ENCODE measurements at regions not wholly inside any gene's neighbourhood (a gene's known extent, or its start where the extent isn't known, plus 50 kb on each side); places are given as distances from the start of the nearest gene placed in this dataset.

- Histone ChIP-seq H2BK15ac (ENCODE audit: low read length) (no peak overlapping the region), H2AK5ac (ENCODE audit: low read depth, low read length) (no peak overlapping the region), H2BK5ac (ENCODE audit: low read length) (no peak overlapping the region), H3K9ac (ENCODE audit: low read depth, low read length, poor library complexity) (no peak overlapping the region), H2AFZ (ENCODE audit: low read length) (no peak overlapping the region), H2BK120ac (ENCODE audit: low read depth, low read length) (no peak overlapping the region), H3K27ac (replicated peaks; ENCODE audit: low read length) (no peak overlapping the region), H3K27me3 (ENCODE audit: control insufficient read depth in 3 of 3, insufficient read depth in 3 of 3, low read depth in 1 of 3, low read length in 3 of 3) (no peaks in the 10 kb centered on the region), H4K8ac (ENCODE audit: low read depth, low read length) (no peak overlapping the region), H3K36me3 (replicated peaks in 1 of 2; ENCODE audit: control insufficient read depth in 2 of 2, insufficient read depth in 2 of 2, low read length in 2 of 2) (no peaks in the 10 kb centered on the region), H3K4me1 (ENCODE audit: control insufficient read depth in 2 of 2, insufficient read depth in 1 of 2, low read depth in 1 of 2, low read length in 2 of 2) (no peaks in the 10 kb centered on the region), H3K79me1 (ENCODE audit: low read depth, low read length) (no peaks in the 10 kb centered on the region), H4K91ac (ENCODE audit: low read depth, low read length, poor library complexity) (no peak overlapping the region), H3K23ac (ENCODE audit: low read depth, low read length, poor library complexity) (no peak overlapping the region), H3K4ac (ENCODE audit: low read length) (no peak overlapping the region), H3K18ac (ENCODE audit: low read length) (no peak overlapping the region), H3K4me3 (ENCODE audit: low read length in 2 of 2) (no peak overlapping the region), H3K9me3 (replicated peaks in 1 of 2; ENCODE audit: control insufficient read depth in 2 of 2, insufficient read depth in 1 of 2, low read depth in 1 of 2, low read length in 2 of 2) (no peaks in the 10 kb centered on the region), H2BK12ac (ENCODE audit: low read length) (no peak overlapping the region), H3K14ac (ENCODE audit: low read length) (no peak overlapping the region), H3K4me2 (ENCODE audit: insufficient read depth, low read length, poor library complexity, severe bottlenecking) (no peak overlapping the region)
- DNase-seq (ENCODE audit: low spot score), result no peak
Observed at GRCh38 chr2:52518678-52519077, 1248.9 kb upstream of the CHAC2 start.

DNA sequence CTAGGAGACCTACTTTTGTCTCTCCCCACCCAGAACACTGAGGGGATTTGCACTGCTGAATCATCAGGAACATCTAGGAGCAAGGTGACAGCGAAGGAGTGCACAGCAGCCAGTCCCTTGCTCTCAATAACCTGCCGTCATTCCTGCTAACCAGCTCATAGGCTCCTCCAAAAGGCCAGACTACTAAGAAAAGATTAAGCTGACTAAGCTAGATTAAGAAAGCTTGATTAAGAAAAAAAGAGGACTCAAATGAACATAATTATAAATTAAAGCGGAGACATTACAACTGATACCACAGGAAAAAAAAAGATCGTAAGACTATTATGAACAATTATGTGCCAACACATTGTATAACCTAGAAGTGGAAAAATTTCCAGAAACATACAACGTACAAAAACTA, 1254.8 kb upstream of the CHAC2 start:
- WGBS, 2 donors (ENCODE audit: extremely low coverage in 2 of 2, insufficient read length in 2 of 2, insufficient replicate concordance in 1 of 2), result no CpG with 5 or more reads among the region's 5 CpGs

DNA sequence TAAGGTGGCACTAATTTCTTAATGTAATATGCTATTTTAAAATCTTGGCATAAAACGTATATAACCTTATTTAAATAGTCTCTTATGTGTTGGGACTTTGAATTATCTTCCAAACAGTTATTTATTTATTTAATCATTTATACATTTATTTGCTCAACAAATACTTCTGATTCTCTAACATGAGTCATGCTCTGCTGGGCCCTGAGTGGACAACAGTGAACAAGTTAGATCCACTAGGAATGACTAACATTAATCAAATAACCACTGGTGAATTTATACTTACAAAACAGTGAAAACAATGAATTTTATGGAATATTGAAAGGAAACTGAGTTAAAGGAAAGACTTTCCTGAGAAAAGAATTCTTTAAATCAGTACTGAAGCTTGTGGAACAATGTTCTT, 1257.2 kb upstream of the CHAC2 start:
- Histone ChIP-seq H2AK5ac (ENCODE audit: low read depth, low read length) (no peak overlapping the region), H4K8ac (ENCODE audit: low read depth, low read length) (no peak overlapping the region), H2AFZ (ENCODE audit: low read length) (no peak overlapping the region), H3K27me3 (ENCODE audit: control insufficient read depth in 3 of 3, insufficient read depth in 3 of 3, low read depth in 1 of 3, low read length in 3 of 3) (no peaks in the 10 kb centered on the region), H4K91ac (ENCODE audit: low read depth, low read length, poor library complexity) (no peak overlapping the region), H2BK5ac (ENCODE audit: low read length) (no peak overlapping the region), H2BK12ac (ENCODE audit: low read length) (no peak overlapping the region), H3K4me1 (ENCODE audit: control insufficient read depth in 2 of 2, insufficient read depth in 1 of 2, low read depth in 1 of 2, low read length in 2 of 2) (no peaks in the 10 kb centered on the region), H2BK120ac (ENCODE audit: low read depth, low read length) (no peak overlapping the region), H3K4ac (ENCODE audit: low read length) (no peak overlapping the region), H3K9me3 (replicated peaks in 1 of 2; ENCODE audit: control insufficient read depth in 2 of 2, insufficient read depth in 1 of 2, low read depth in 1 of 2, low read length in 2 of 2) (no peaks in the 10 kb centered on the region), H3K14ac (ENCODE audit: low read length) (no peak overlapping the region), H3K79me1 (ENCODE audit: low read depth, low read length) (no peaks in the 10 kb centered on the region), H3K18ac (ENCODE audit: low read length) (no peak overlapping the region), H3K4me3 (ENCODE audit: low read length in 2 of 2) (no peak overlapping the region), H3K36me3 (replicated peaks in 1 of 2; ENCODE audit: control insufficient read depth in 2 of 2, insufficient read depth in 2 of 2, low read length in 2 of 2) (no peaks in the 10 kb centered on the region), H3K27ac (replicated peaks; ENCODE audit: low read length) (no peak overlapping the region), H3K9ac (ENCODE audit: low read depth, low read length, poor library complexity) (no peak overlapping the region), H3K4me2 (ENCODE audit: insufficient read depth, low read length, poor library complexity, severe bottlenecking) (no peak overlapping the region), H2BK15ac (ENCODE audit: low read length) (no peak overlapping the region), H3K23ac (ENCODE audit: low read depth, low read length, poor library complexity) (no peak overlapping the region)
- WGBS, 2 donors (ENCODE audit: extremely low coverage in 2 of 2, insufficient read length in 2 of 2, insufficient replicate concordance in 1 of 2), result no CpG with 5 or more reads among the region's 1 CpG
- no peak for DNase-seq (ENCODE audit: low spot score)

More for the DNA sequence above, 1254.8 kb upstream of the CHAC2 start:
- Histone ChIP-seq H3K9ac (ENCODE audit: low read depth, low read length, poor library complexity) (no peak overlapping the region), H2AK5ac (ENCODE audit: low read depth, low read length) (no peak overlapping the region), H3K4ac (ENCODE audit: low read length) (no peak overlapping the region), H3K4me2 (ENCODE audit: insufficient read depth, low read length, poor library complexity, severe bottlenecking) (no peak overlapping the region), H3K23ac (ENCODE audit: low read depth, low read length, poor library complexity) (no peak overlapping the region), H2BK15ac (ENCODE audit: low read length) (no peak overlapping the region), H2BK5ac (ENCODE audit: low read length) (no peak overlapping the region), H2AFZ (ENCODE audit: low read length) (no peak overlapping the region), H3K9me3 (replicated peaks in 1 of 2; ENCODE audit: control insufficient read depth in 2 of 2, insufficient read depth in 1 of 2, low read depth in 1 of 2, low read length in 2 of 2) (no peaks in the 10 kb centered on the region), H3K4me1 (ENCODE audit: control insufficient read depth in 2 of 2, insufficient read depth in 1 of 2, low read depth in 1 of 2, low read length in 2 of 2) (no peaks in the 10 kb centered on the region), H3K36me3 (replicated peaks in 1 of 2; ENCODE audit: control insufficient read depth in 2 of 2, insufficient read depth in 2 of 2, low read length in 2 of 2) (no peaks in the 10 kb centered on the region), H3K14ac (ENCODE audit: low read length) (no peak overlapping the region), H2BK12ac (ENCODE audit: low read length) (no peak overlapping the region), H3K27me3 (ENCODE audit: control insufficient read depth in 3 of 3, insufficient read depth in 3 of 3, low read depth in 1 of 3, low read length in 3 of 3) (no peaks in the 10 kb centered on the region), H4K91ac (ENCODE audit: low read depth, low read length, poor library complexity) (no peak overlapping the region), H3K4me3 (ENCODE audit: low read length in 2 of 2) (no peak overlapping the region), H3K79me1 (ENCODE audit: low read depth, low read length) (no peaks in the 10 kb centered on the region), H4K8ac (ENCODE audit: low read depth, low read length) (no peak overlapping the region), H3K27ac (replicated peaks; ENCODE audit: low read length) (no peak overlapping the region), H2BK120ac (ENCODE audit: low read depth, low read length) (no peak overlapping the region), H3K18ac (ENCODE audit: low read length) (no peak overlapping the region)
- DNase-seq (ENCODE audit: low spot score), result no peak

- Histone ChIP-seq H3K4ac (ENCODE audit: low read length) (no peak overlapping the region), H3K9ac (ENCODE audit: low read depth, low read length, poor library complexity) (no peak overlapping the region), H2BK120ac (ENCODE audit: low read depth, low read length) (no peak overlapping the region), H3K27me3 (ENCODE audit: control insufficient read depth in 3 of 3, insufficient read depth in 3 of 3, low read depth in 1 of 3, low read length in 3 of 3) (no peaks in the 10 kb centered on the region), H3K4me2 (ENCODE audit: insufficient read depth, low read length, poor library complexity, severe bottlenecking) (no peak overlapping the region), H3K18ac (ENCODE audit: low read length) (no peak overlapping the region), H4K91ac (ENCODE audit: low read depth, low read length, poor library complexity) (no peak overlapping the region), H3K23ac (ENCODE audit: low read depth, low read length, poor library complexity) (no peak overlapping the region), H3K4me3 (ENCODE audit: low read length in 2 of 2) (no peak overlapping the region), H3K36me3 (replicated peaks in 1 of 2; ENCODE audit: control insufficient read depth in 2 of 2, insufficient read depth in 2 of 2, low read length in 2 of 2) (no peaks in the 10 kb centered on the region), H3K9me3 (replicated peaks in 1 of 2; ENCODE audit: control insufficient read depth in 2 of 2, insufficient read depth in 1 of 2, low read depth in 1 of 2, low read length in 2 of 2) (peaks cover 0 to 3% of the 10 kb centered on the region in 2 donors), H2BK15ac (ENCODE audit: low read length) (no peak overlapping the region), H3K4me1 (ENCODE audit: control insufficient read depth in 2 of 2, insufficient read depth in 1 of 2, low read depth in 1 of 2, low read length in 2 of 2) (no peaks in the 10 kb centered on the region), H2BK5ac (ENCODE audit: low read length) (no peak overlapping the region), H3K79me1 (ENCODE audit: low read depth, low read length) (no peaks in the 10 kb centered on the region), H3K14ac (ENCODE audit: low read length) (no peak overlapping the region), H2AFZ (ENCODE audit: low read length) (no peak overlapping the region), H3K27ac (replicated peaks; ENCODE audit: low read length) (no peak overlapping the region), H4K8ac (ENCODE audit: low read depth, low read length) (no peak overlapping the region), H2AK5ac (ENCODE audit: low read depth, low read length) (no peak overlapping the region), H2BK12ac (ENCODE audit: low read length) (no peak overlapping the region)
- no peak for DNase-seq (ENCODE audit: low spot score)
- no CpG with 5 or more reads among the region's 2 CpGs for WGBS, 2 donors (ENCODE audit: extremely low coverage in 2 of 2, insufficient read length in 2 of 2, insufficient replicate concordance in 1 of 2)
Observed at GRCh38 chr2:52502476-52502860, 1265.1 kb upstream of the CHAC2 start.

Measured in neuronal stem cell (in vitro differentiated cells).